Kidney glomerular epithelial cell (primary cell): ENCODE measurements at regions not wholly inside any gene's neighbourhood (a gene's known extent, or its start where the extent isn't known, plus 50 kb on each side); places are given as distances from the start of the nearest gene placed in this dataset.
"Not testable (repeated sequence)": the region's sequence is repeated elsewhere in the genome, so short reads cannot be mapped to it uniquely, and the experiment has no call there.

ENCODE experiments used
- DNase-seq: peaks from one replicate; lab custom pipeline; 2025; lab: John Stamatoyannopoulos, UW

- no peak for DNase-seq
These were observed 164.6 kb upstream of the PPP1R3A start for GRCh38 chr7:114083166-114084001.

- no peak for DNase-seq
These were observed 163.9 kb upstream of the PPP1R3A start for GRCh38 chr7:114082642-114083165.

GRCh38 chr7:114081606-114082425, 163.0 kb upstream of the PPP1R3A start:
- DNase-seq, result peak; percentile 59

GRCh38 chr7:114077158-114077524, 158.3 kb upstream of the PPP1R3A start:
- DNase-seq, result not testable (repeated sequence)

- not testable (repeated sequence) for DNase-seq
These were observed 157.8 kb upstream of the PPP1R3A start for GRCh38 chr7:114076392-114077157.

- no peak for DNase-seq
These were observed 154.9 kb upstream of the PPP1R3A start for GRCh38 chr7:114073701-114074100.

GRCh38 chr7:114070246-114070645, 151.4 kb upstream of the PPP1R3A start:
- DNase-seq, result no peak

GRCh38 chr7:114062810-114063209, 144.0 kb upstream of the PPP1R3A start:
- no peak for DNase-seq

GRCh38 chr7:114051871-114052331, 133.1 kb upstream of the PPP1R3A start:
- no peak for DNase-seq

GRCh38 chr7:114050571-114050970, 131.8 kb upstream of the PPP1R3A start:
- DNase-seq, result no peak

GRCh38 chr7:114048386-114049235, 129.8 kb upstream of the PPP1R3A start:
- no peak for DNase-seq

- DNase-seq, result no peak
These were observed 129.1 kb upstream of the PPP1R3A start for GRCh38 chr7:114047889-114048288.

- no peak for DNase-seq
These were observed 114.7 kb upstream of the PPP1R3A start for GRCh38 chr7:114033475-114033874.

- DNase-seq, result peak; percentile 54
These were observed 107.8 kb upstream of the PPP1R3A start for GRCh38 chr7:114026486-114027089.

GRCh38 chr7:114021135-114021534, 102.3 kb upstream of the PPP1R3A start:
- no peak for DNase-seq

GRCh38 chr7:114008696-114009095, 89.9 kb upstream of the PPP1R3A start:
- no peak for DNase-seq

GRCh38 chr7:114007386-114007785, 88.6 kb upstream of the PPP1R3A start:
- no peak for DNase-seq

GRCh38 chr7:113998934-113999333, 80.1 kb upstream of the PPP1R3A start:
- DNase-seq, result no peak

GRCh38 chr7:113996405-113996804, 77.6 kb upstream of the PPP1R3A start:
- no peak for DNase-seq

GRCh38 chr7:113986216-113986615, 67.4 kb upstream of the PPP1R3A start:
- DNase-seq, result no peak

- DNase-seq, result no peak
These were observed 57.7 kb upstream of the PPP1R3A start for GRCh38 chr7:113976508-113976907.
